ENCODE measurements at regions not wholly inside any gene's neighbourhood (a gene's known extent, or its start where the extent isn't known, plus 50 kb on each side); places are given as distances from the start of the nearest gene placed in this dataset.

- Histone ChIP-seq H3K27me3 (ENCODE audit: control insufficient read depth, insufficient read depth, low read length) (no peaks in the 10 kb centered on the region), H3K4me3 (ENCODE audit: low read depth, low read length) (no peak overlapping the region), H3K27ac (ENCODE audit: low read depth, low read length) (no peak overlapping the region), H3K9me3 (ENCODE audit: control insufficient read depth, insufficient read depth, low read length) (no peaks in the 10 kb centered on the region)
- TF ChIP-seq, protein P1, sequence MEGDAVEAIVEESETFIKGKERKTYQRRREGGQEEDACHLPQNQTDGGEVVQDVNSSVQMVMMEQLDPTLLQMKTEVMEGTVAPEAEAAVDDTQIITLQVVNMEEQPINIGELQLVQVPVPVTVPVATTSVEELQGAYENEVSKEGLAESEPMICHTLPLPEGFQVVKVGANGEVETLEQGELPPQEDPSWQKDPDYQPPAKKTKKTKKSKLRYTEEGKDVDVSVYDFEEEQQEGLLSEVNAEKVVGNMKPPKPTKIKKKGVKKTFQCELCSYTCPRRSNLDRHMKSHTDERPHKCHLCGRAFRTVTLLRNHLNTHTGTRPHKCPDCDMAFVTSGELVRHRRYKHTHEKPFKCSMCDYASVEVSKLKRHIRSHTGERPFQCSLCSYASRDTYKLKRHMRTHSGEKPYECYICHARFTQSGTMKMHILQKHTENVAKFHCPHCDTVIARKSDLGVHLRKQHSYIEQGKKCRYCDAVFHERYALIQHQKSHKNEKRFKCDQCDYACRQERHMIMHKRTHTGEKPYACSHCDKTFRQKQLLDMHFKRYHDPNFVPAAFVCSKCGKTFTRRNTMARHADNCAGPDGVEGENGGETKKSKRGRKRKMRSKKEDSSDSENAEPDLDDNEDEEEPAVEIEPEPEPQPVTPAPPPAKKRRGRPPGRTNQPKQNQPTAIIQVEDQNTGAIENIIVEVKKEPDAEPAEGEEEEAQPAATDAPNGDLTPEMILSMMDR (IDR thresholded peaks at IDR 0.05; ENCODE audit: low read depth, low read length) = no peak
- POLR2A ChIA-PET = no interaction called here
- no peak for DNase-seq (ENCODE audit: low read depth, low spot score)
- CTCF ChIA-PET = no interaction called here
These were observed 130.1 kb upstream of the CCL2 start for GRCh38 chr17:34125010-34125409.

DNA sequence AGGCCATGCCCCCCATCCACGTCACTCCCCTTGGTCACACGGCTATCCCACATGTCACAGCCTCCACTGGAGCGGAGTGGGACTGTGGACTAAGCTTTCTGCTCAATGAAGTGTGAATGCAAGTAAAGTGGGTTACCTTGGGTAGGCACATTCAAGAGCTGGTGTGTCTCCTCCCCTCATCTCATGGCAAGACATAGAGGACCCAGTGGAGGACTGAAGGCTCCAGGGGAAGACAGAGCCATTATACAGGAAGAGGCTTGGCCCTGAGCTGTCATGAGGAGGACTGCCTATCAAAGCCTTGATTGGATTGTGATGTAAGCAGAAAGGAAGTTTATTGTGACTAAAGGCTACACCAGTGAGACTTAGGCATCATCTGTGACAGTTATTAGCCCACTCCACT lies 129.2 kb upstream of the CCL2 start:
- DNase-seq (ENCODE audit: low read depth, low spot score) = no peak
- Histone ChIP-seq H3K27me3 (ENCODE audit: control insufficient read depth, insufficient read depth, low read length) (no peaks in the 10 kb centered on the region), H3K4me3 (ENCODE audit: low read depth, low read length) (no peak overlapping the region), H3K9me3 (ENCODE audit: control insufficient read depth, insufficient read depth, low read length) (no peaks in the 10 kb centered on the region), H3K27ac (ENCODE audit: low read depth, low read length) (no peak overlapping the region)
- TF ChIP-seq, protein P1 (IDR thresholded peaks at IDR 0.05; ENCODE audit: low read depth, low read length) = no peak
- CTCF ChIA-PET = interaction anchor here (0.6 kb wide), 1 partner anchor 1826 kb away, joined by 3 read pairs; no protein-coding TSS in a partner anchor
- POLR2A ChIA-PET = no interaction called here

- CTCF ChIA-PET = no interaction called here
- TF ChIP-seq, protein P1 (IDR thresholded peaks at IDR 0.05; ENCODE audit: low read depth, low read length) = no peak
These were observed 128.6 kb upstream of the CCL2 start for GRCh38 chr17:34126496-34126895.

DNA sequence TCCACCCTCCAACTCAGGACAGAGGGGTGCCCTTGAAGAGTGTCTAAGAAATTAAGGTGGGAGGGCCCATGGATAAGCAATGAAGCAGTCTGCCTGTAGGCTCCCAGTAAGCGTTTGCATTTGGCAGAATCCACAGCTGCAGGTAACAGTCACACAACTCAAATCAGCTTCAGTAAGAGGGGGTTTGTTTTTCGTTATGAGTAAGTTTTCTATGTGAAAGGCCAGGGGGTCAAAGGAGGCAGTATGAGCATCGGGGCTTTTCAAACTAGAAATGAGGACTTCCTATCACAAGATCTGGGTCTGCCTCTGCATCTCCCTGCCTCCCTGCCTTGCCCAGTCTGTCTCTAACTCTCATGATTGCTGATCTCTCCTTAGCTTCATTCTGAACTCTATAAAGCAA lies 128.1 kb upstream of the CCL2 start:
- ChIA-PET POLR2A (no interaction called here), CTCF (no interaction called here)
- H3K4me3 ChIP-seq (ENCODE audit: low read depth, low read length) = no peak overlapping the region

More at GRCh38 chr17:34126496-34126895, 128.6 kb upstream of the CCL2 start:
- Histone ChIP-seq H3K27ac (ENCODE audit: low read depth, low read length) (no peak overlapping the region), H3K9me3 (ENCODE audit: control insufficient read depth, insufficient read depth, low read length) (no peaks in the 10 kb centered on the region), H3K4me3 (ENCODE audit: low read depth, low read length) (no peak overlapping the region), H3K27me3 (ENCODE audit: control insufficient read depth, insufficient read depth, low read length) (no peaks in the 10 kb centered on the region)
- POLR2A ChIA-PET = no interaction called here
- no peak for DNase-seq (ENCODE audit: low read depth, low spot score)

DNA sequence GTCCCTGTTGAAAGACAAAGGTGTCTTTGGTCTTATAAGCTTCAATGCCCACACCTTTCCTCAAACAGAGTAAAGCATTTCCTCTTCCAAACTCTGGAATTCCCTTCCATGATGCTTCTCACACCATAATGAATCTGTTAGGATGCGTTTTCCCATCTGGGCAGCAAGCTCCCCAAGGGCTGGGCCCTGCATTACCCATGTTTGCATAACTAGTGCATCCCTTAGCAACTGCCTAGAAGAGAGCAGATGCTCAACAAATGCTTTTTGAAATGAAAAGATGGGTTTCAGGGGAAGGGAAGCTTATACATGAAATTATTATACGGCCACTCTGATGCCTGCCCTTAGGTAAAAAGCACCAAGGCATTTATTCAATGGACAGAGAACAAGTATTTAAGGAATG lies 124.5 kb upstream of the CCL2 start:
- no peaks in the 10 kb centered on the region; the same call in 1 of the 2 replicates for H3K9me3 ChIP-seq (ENCODE audit: control insufficient read depth, insufficient read depth, low read length)
- DNase-seq (ENCODE audit: low read depth, low spot score) = no peak
- ChIA-PET CTCF (interaction anchor here (1.2 kb wide), 1 partner anchor 231 kb away, joined by 3 read pairs; no protein-coding TSS in a partner anchor), POLR2A (no interaction called here)
- H3K27me3 ChIP-seq (ENCODE audit: control insufficient read depth, insufficient read depth, low read length) = no peaks in the 10 kb centered on the region
- no peak overlapping the region for H3K27ac ChIP-seq (ENCODE audit: low read depth, low read length)
- H3K4me3 ChIP-seq (ENCODE audit: low read depth, low read length) = no peak overlapping the region
- TF ChIP-seq, protein P1 (IDR thresholded peaks at IDR 0.05; ENCODE audit: low read depth, low read length) = no peak

More for the DNA sequence above, 128.1 kb upstream of the CCL2 start:
- DNase-seq (ENCODE audit: low read depth, low spot score) = no peak
- Histone ChIP-seq H3K27me3 (ENCODE audit: control insufficient read depth, insufficient read depth, low read length) (no peaks in the 10 kb centered on the region), H3K27ac (ENCODE audit: low read depth, low read length) (no peak overlapping the region), H3K9me3 (ENCODE audit: control insufficient read depth, insufficient read depth, low read length) (no peaks in the 10 kb centered on the region)
- TF ChIP-seq, protein P1 (IDR thresholded peaks at IDR 0.05; ENCODE audit: low read depth, low read length) = no peak

Measured in AG04450 (cell line).